ENCODE measurements at regions not wholly inside any gene's neighbourhood (a gene's known extent, or its start where the extent isn't known, plus 50 kb on each side); places are given as distances from the start of the nearest gene placed in this dataset.
"Not testable (repeated sequence)": the region's sequence is repeated elsewhere in the genome, so short reads cannot be mapped to it uniquely, and the experiment has no call there.

- not testable (repeated sequence) for TF ChIP-seq CTCF (IDR thresholded peaks at IDR 0.05); ZFX (IDR thresholded peaks at IDR 0.05; ENCODE audit: borderline replicate concordance)
Measured at GRCh38 chr20:29831508-29831907, 1426.0 kb upstream of the DEFB115 start.
